GM21717 (cell line): ENCODE measurements at regions not wholly inside any gene's neighbourhood (a gene's known extent, or its start where the extent isn't known, plus 50 kb on each side); places are given as distances from the start of the nearest gene placed in this dataset.

Source experiments
- ATAC-seq: cut with Tn5 transposase; IDR thresholded peaks from one replicate; pipeline ENCODE4 v1.9.1; 2021; ENCODE audit warnings: mild to moderate bottlenecking, moderate library complexity; ENCODE audit not compliant: unreplicated experiment

- ATAC-seq: no peak
Measured at GRCh38 chr6:94121094-94121493, 701.7 kb upstream of the EPHA7 start.

DNA sequence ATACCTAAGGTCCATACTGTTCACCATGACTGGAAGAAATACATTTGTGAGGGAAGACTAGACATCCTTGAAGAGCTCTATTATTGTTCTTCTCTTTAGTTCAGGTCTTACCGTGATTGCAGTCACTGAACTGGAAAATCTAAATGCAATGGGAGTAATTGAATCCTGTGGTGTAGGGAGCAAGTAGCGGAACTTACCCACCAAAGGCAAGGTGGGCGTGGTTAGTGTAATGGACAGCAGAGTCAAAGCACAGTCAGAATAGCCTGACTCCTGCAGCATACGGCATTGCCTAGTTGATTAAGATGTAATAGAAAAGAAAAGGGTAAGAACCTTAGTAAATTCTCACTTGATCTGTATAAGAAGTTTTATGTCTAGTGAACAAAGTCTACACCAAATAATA lies 679.7 kb upstream of the EPHA7 start:
- ATAC-seq: no peak

DNA sequence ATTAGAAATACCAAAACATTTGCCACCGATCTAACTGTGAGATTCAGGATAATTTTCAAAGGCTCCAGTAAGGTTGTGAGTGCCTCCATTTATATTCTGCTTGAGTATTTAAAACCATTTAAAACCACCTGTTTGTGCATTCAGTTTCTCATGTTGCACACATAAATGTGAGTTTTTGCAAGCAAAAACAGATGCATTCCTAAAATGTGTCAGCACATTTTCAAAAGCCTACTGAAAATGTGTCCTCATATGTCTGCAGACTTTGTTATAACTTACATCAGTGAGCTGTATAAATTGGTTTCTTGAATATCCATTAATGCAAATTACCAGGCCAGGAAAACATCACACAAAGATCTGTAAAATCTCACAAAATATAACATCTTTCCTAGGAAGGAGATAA lies 676.6 kb upstream of the EPHA7 start:
- no peak for ATAC-seq

DNA sequence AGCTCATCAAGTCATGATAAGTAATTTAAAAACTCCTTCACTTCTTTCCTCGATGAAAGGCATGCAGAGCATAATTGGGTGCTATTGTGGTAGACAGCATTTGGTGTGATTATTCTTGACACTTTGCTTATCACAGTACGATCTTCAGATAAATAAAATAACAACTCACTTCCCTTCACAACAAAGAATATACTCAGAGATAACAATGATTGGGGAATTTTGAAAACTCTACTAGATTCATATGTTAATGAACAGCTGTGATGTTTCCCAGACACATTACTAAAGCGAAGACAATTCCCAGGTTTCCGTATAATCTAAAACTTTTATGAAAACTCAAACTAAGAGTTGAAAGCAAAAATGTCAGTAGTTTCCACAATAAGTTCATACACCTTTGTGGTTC lies 670.6 kb upstream of the EPHA7 start:
- no peak for ATAC-seq

DNA sequence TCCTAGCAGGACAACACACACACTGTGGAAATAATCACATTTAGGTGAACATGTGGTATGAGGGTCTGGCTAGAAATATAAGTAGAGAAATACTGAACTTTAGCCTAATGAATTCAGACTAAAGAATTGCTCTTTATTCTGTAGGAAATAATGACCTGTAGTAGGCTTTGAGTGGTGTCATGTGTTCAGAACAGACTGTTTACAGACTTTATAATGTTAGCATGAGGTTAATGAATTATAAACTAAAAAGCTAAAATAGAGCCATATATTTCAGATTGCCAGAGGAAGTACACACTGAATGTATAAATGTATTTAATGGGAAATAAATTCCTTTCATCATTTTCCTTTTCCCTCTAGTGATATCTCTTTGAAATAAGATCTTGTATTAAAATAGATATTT lies 669.5 kb upstream of the EPHA7 start:
- ATAC-seq: no peak

GRCh38 chr6:94074764-94075163 lies 655.4 kb upstream of the EPHA7 start:
- no peak for ATAC-seq

DNA sequence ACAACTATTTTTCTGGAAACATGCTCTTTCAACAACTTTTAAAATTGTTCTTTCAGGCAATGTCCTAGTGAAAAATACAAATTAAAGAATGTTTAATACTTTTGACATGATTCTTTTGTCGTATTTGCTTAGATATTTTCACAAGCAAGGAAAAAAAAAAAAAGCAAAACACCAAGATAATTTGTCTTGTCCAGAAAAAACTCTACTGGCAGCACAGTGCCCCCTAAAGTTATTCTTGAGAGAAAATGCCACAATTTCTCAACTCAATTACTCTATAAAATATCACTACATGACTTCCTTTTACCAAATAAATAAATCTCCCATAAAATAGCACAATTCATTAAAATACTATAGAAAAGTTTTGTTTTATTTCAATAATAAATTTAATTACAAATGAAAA lies 652.5 kb upstream of the EPHA7 start:
- no peak for ATAC-seq

DNA sequence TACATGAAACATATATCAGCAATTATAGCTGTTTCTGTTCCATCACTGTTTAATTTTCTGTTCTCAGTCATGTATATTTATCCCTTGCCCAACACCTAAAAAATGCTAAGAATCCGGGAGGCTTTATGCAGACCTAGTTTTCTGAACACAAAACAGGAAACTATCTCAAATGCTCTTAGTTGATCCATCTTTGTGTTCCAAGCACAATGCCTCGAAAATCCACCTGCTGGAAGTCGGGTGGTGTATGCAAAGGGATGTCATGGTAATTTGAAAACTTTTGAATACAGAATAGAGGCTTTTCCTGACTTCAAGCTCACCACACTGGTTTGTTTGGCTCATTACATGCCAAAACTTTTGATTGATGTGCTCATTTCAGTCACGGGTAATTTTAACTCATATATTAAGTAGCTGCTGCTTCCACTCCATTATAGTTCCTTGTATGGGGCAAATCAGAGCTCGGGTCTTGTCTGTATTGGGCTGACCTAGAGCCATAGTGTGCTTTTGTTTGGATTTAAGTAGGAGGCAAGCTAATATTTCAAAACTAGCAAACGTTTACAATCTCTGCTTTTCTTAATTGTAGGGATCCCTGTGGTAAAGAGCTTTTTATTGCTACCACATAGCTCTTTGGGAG lies 646.5 kb upstream of the EPHA7 start:
- ATAC-seq: no peak

DNA sequence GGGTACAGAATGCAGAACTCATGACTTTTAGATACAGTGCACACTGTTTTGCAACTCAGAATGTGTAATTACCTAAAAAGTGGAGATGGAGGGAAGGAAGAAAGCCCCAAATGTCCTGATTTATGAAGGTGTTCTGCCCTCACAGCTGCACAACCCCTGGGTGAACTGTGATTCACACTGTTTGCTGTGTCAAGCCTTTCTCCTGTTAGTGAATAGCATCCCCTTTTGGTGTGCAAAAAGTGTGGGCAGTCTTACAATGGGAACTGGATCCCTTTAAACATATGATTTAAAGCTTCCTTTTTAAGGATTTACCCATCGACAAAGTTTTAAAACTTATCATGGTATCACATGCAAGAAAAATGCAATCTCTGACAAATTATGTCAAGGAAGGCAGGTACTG lies 633.4 kb upstream of the EPHA7 start:
- ATAC-seq: no peak

GRCh38 chr6:94050515-94050914 lies 631.2 kb upstream of the EPHA7 start:
- ATAC-seq: no peak

DNA sequence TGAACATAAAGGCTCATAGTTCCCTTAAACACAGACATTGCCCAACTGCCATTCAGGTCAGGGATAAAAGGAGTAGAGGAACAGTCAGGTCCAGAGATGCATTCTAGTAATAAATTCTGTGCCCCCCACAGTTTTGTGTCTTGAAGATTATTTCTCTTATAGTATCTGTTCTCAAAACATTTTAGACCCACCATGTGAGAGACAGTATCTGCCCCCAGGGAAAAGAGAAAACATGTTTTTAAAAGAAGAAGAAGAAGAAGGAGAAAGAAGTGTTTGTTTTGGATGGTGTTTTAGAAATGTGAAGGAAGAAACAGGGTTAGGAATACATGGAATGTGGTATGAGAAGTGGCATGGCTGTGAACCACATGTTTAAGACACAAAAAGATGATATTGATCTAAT lies 629.6 kb upstream of the EPHA7 start:
- ATAC-seq: no peak

DNA sequence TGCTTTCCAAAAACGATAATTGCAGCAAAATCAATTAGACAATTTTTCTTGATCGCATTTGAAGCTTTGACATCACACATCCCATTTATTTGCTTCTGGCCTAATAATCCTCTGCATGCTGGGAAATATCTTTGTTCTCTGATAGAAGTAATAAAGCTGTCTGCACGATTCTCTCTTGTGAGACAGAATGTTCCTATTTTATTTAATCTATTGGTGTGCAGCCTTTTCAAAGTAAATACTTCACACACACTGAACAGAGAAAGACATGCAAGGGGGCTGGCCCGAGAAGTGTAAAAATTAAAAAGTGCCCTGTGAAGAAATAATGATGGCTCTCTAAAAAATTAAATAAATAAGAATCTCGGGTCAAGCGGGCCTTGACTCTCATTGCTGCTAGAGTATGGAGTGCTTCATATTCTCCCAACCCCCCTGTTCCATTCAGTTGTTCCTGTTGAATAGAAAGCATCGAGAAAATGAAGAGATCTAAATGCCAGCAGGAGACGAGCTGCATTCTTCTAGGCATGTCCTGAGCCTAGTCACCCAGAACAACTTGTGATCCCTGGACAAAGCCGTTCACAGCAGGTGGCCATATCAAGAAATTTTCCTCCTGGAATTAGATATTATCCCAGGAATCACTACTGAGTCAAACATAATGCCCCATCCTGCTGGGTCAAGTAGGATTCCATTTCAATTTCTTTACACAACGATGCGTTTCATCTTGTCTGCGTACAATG lies 625.9 kb upstream of the EPHA7 start:
- ATAC-seq: no peak

GRCh38 chr6:94041945-94042709 lies 622.8 kb upstream of the EPHA7 start:
- ATAC-seq: no peak

DNA sequence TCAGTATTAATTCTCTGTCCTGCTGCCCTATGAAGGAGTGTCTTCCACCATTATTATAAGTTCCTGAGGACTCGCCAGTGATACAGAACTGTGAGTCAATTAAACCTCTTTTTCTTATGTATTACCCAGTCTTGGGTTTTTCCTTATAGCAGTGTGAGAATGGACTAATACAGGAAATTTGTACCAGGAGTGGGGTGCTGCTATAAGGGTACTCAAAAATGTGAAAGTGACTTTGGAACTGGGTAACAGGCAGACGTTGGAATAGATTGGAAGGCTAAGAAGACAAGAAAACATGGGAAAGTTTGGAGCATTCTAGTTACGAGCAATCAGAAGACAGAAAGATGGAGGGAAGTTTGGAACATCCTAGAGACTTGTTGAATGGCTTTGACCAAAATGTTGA lies 616.7 kb upstream of the EPHA7 start:
- no peak for ATAC-seq

DNA sequence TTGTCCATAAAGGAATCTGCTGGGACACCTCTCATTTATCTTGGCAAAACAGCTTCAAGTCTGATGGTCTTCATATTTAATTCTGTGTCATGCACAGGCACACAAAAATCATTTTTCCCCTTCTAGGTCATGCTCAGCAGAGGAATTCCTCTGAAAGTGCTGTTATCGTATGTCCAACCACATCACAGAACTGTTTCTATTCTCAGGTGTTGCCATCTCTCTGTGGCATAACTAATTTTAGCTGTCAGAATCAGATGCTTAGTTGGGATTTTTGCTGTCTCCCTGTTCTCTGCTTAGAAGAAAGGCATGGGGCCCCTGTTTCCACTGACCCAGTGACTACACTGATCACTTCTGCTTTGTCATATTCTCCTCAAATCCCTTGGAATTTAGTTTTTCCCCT lies 608.0 kb upstream of the EPHA7 start:
- no peak for ATAC-seq

GRCh38 chr6:94026575-94026974 lies 607.2 kb upstream of the EPHA7 start:
- ATAC-seq: no peak

- ATAC-seq: no peak
Measured at GRCh38 chr6:94005835-94006234, 586.5 kb upstream of the EPHA7 start.

DNA sequence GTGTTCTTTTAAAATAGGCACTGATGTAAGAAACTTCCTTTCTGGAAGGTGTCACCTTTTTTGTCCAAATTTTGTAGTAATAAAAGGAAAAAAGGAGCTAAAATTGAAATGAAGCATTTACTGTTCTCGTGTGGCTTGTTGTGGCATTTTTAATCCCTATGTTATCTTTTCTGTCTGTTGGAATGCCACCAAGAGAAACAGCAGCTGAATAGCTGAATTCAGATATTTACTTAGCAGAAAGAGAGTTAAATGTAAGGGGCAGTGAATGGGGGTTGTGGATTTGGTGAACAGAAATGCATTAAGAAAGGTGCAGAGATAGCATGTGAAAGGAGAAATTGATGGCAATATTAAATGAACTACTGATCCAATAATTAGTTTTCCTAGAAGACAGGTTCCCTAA lies 573.6 kb upstream of the EPHA7 start:
- no peak for ATAC-seq

- no peak for ATAC-seq
Measured at GRCh38 chr6:93989630-93990029, 570.3 kb upstream of the EPHA7 start.

DNA sequence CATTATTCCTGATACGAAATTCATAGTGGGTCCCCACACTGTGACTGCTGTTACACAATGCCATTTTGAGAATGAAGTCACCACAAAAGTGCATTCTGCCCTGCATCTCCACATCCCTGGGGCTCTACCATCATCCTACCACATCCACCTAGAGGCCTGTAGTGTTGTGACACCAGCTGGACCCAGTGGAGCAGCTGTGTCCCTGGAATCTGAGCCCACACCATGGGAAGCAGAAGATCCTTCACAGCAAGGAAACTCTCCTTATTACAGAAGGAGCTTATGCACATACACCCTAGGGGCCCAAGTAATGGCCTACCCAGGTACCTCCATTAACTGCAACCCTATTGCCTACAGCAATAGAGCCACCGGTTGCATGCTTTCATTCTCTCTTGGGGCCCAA lies 566.6 kb upstream of the EPHA7 start:
- ATAC-seq: no peak

DNA sequence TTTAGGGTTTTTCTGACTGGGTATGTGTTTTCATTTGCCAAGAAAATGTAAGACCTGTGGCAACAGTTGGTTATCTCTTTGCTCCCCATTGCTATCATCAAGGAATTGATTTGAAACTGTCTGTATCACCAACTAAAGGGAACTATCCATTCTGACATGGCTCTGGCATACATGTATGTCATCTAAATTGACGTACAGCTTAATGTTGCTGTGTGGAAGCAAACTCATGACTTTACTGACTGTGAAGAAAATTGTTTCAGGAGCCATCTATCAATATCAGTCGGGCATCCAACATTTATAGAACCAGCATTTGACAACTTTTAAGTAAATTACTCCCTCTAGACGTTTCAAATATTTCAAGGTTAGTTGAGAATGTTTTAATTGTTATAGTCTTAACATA lies 555.8 kb upstream of the EPHA7 start:
- ATAC-seq: no peak

DNA sequence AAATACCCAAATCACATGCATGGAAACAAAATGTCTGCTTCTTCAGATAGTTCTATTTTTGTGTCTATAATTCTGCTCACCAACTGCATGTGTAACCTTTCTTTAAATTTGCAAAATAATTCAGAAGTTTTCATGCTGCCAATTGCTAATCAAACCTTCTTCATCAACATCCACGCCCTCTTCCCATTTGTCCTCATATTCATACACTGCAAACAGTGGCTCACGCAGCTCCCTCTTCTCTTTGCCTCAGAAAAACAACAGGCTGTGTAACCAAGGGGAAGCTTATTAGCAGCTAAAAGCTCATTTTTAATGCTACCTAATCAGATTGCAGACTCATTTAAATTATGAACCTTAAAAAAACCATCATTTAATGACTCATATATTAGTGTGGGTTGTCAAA lies 555.0 kb upstream of the EPHA7 start:
- no peak for ATAC-seq
